GM18507 (cell line): ENCODE measurements at regions not wholly inside any gene's neighbourhood (a gene's known extent, or its start where the extent isn't known, plus 50 kb on each side); places are given as distances from the start of the nearest gene placed in this dataset.

Experiments
- DNase-seq: peaks from one replicate; pipeline ENCODE4 v3.0.0; 2011; ENCODE audit warnings: low read depth; ENCODE audit not compliant: insufficient read length; ENCODE audit errors: extremely low spot score
- FAIRE-seq: peaks from 2 replicates; lab custom pipeline; 2011; peaks lifted over from hg19 to GRCh38; lab: Jason Lieb, UNC

DNA sequence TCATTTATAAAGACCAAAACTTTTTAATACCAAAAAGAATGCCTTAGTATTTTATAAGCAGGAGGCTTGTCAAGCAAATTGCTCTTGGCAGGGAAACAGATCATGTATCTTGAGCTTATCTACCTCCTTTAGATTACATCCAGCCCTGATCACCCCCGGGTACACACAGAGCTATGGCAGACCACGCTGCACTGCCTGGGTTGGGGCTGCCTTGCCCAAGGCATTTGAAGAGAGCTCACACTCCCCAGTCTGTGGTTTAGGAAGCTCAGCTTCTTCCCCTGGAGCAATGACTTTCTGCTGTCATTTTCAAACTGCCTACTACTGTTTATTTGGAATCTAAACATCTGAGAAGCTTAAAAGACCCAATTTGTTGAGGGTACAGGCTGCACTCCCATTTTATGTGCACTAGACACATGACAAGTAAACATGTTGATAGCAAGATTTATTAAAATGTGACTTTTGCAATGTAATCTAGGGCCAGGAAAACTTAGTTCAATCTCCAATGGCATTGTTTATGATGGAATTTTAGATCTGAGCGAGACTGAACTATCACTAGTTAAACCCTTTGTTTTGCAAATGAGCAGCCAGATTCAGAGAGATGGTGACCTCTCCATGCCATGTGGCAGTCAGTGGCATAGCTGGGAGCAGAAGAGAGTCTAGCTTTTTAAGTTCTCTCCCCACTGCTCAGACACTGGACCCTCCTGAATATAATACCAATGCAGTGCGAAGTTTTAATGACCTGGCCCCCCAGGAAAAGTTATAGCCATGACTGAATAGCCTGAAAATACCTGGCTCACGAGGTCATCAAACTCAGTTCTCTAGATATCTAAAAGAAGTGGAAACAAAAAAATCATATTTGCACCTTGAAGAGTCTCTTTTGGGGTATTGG, 214.9 kb downstream of the HLX start:
- DNase-seq (no peak), FAIRE-seq (no peak)

DNA sequence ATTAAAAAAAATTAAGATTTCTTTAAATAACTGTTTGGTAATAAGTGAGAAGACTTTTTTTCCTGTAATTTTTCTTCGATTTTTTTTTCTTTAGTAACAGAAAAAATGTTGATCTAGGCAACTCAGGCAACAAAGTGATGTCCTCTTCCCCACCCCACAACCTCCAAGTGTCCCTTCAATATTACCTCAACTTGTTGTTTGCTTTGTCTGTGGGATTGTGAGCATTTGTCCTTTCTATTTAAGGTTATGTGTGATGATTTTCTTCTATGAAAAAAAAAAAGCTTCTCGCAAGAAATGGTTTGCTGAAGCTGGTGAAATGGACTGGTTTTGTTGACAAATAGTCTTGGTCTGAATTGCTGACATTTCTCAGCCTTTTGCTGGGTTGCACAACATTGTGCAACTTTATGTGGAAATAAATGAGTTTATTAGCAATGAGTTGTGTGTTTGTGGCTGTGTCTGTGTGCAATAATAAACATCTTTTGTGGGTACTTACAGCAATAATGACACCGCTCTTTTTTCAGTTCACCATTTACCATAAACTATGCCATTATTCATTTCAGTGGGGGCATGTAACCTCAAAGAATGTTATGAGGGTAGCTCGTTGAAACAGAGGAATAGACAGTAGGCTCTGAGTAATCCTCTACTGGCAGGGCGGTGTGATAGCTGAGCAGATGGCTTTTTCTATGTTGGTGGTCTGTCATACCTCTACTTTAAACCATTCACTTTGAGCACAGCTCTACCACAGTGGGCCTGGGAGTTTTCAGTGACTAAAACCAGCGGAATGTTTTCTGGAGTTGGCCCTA, 218.4 kb downstream of the HLX start:
- FAIRE-seq (no peak), DNase-seq (no peak)

DNA sequence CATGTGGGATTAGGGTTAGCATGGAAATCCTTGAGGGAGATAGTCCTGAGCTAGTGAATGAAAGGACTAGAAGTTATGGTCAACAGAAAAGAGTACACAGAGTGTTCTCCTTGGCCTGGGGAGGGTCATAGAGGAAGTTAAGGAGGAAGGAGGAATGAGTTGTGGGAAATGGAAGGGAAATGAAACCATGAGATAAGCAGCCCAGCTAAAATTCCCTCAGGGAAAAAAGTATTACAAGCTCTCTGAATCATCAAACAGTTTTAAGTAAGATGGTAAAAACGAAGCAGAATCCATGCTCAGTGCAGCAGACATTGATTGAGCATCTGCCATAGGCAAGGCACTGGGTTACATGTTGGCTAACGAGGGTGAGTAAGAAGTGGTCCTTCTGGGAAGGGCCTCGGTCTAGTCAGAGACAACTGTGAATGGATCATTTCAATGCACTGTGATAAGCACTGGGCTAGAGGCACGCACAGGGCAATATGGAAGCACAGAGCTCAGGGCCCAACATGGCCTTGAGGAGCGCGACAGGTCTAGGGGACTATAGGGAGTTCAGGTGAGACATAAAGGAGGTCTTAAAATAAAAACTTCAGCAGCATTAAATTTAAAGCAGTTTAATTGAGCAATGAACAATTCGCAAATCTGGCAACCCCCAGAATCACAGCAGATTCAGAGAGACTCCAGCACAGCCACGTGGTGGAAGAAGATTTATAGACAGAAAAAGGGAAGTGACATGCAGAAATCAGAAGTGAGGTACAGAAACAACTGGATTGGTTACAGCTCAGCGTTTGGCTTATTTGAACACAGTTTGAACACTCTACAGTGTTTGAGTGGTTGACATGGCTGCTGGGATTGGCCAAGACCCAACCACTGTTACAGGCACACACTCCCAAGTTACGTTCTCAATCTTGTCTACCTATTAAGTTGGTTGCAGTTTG, 219.5 kb downstream of the HLX start:
- DNase-seq, result no peak
- FAIRE-seq, result no peak

DNA sequence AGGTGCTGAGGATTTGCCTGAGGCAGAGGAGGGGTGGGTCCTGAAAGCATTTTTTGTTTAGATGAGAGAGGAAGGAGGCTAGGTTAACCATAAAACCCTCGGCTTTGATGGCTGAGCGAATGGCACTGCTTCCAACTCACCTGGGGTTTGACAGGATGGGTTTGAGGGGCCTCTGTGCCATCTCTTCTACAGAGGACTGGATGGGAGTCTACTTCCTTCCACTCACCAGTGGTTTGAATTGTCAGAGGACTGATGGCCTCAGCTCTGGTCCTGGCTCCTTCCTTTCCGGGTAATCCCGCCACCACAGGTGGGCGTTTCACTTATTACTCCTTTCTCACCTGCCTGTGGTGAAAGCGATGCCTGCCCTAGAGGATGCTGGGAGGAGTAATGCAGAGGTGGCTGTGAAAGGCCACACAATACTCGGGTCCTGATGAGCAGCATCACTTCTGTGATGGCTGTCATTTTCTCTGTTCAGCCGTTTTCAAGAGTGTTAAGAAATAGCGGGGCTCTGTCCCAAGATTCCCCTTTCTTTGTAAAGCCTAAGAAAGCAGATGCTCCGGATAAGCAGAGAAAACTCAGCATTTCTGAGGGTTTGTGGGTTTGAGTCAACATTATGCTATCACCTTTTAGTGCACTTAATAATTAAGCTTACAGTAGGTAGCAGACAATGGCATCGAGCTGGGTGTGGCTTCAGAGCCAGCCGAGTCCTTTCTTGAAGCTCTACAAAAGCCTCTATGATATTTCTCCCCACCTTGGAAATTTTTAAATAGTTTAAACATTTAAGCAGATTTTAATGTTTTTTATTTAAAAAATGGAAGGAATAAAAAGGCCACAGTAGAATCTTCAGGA, 220.7 kb downstream of the HLX start:
- DNase-seq, result no peak
- no peak for FAIRE-seq

DNA sequence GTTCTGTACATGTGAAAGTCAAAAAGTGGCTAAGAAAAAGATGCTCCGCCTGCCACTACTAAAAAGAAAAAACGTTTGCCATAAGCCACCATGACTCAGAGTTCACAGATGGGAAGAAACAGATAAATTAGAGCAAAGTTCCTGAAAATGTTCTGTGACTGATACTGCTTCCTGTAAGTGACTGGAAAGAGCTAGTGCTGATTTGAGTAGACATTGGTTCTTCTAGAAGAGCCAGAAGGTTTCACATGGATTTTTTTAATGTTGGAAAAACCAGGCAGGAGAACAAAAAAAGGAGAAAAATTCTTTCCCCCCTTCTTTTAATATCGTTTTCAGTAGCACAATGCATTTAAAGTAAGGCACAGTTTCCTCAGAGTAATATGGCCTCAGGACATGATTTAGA, 221.4 kb downstream of the HLX start:
- DNase-seq (no peak), FAIRE-seq (no peak)

DNA sequence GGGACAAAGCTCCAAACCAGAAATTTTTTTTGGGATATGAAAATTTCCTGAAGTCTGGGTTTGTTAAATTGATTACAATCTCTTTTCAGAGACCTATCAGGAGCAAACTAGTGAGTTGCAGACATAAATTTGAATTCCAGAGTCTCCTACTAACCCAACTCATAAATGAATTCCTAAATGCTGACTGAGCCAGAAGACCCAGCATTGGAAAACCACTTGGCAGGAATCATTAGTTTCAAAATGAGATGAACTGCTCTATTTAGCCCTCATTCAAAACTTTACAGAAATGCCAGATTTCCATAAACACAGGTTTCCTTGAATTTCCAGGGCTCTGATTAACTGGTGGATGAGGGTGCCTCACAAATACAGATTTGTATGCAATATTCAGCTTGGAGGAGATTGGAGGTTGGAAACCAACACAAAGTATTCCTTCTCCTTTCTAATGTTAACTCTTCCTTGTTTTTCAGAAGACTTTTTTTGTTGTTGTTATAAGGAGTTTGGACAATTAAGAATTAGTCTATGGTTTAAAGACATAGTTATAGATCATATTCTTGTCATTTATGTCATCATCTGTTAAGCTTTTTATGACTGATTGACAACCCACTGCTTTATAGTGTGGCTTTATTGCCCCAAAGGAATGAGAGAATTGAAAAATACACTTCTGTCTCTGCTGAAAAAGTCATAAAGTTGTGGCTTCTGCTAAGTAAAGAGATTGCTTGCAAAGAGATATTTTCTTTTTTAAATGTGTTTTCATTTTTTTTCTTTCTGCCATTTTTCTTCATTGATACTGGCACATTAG, 222.8 kb downstream of the HLX start:
- FAIRE-seq, result no peak
- no peak for DNase-seq

DNA sequence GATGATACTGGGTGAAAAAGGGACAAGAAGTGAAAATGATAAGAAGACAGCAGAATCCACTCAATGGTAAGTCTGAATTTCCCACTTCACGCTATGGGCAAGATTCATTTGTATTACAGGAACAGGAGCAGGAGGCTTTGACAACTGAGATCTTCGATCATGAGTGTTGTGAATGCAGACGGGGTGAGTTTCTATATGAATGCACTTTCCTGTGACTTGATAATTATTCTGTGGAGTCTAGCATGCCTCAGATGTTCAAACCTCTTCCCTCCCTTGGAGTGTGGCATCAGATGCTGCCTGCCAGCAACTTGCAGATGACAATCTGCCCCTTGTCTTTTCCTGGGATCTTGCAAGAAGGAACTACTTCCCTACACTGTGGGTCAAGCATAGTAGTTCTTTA, 225.4 kb downstream of the HLX start:
- no peak for DNase-seq
- FAIRE-seq, result no peak

DNA sequence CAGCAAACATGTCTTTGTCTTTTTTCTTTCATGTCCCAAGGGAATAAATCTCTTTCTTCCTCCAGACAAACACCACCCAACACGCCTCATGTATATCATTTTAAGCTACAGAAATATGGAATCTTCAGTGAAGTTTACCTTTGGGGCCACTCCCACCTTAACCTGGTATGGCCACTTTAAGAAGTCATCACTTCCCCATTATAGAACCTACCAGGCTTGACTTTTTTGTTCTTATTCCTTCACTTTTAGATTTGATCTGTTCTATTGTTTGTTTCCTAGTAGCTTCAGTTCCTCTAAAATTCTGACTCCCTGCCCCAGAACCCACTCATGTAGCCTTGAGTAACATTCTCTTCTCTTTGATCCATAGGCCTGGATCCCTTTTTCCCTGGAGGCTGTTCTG, 226.3 kb downstream of the HLX start:
- DNase-seq, result no peak

DNA sequence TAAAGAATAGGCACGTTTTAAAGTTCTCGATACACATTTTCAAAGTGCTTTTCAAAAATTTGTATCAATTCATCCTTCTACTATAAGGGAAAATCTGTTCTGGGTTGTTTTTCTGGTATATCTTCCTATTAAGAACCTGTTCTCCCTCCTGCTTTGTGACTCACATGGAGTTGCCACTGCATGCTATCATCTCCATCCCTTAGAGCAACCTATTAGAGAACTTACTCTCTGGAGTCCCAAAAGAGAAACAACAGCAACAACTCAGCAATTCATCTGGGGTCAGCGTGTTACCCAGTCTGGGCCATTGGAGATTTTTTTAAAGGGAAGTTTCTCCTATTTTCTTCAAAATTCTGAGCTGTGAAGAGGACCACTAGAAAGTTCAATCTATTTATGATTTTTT, 227.4 kb downstream of the HLX start:
- DNase-seq, result no peak
- FAIRE-seq, result no peak

More for the DNA sequence above, 226.3 kb downstream of the HLX start:
- no peak for FAIRE-seq

DNA sequence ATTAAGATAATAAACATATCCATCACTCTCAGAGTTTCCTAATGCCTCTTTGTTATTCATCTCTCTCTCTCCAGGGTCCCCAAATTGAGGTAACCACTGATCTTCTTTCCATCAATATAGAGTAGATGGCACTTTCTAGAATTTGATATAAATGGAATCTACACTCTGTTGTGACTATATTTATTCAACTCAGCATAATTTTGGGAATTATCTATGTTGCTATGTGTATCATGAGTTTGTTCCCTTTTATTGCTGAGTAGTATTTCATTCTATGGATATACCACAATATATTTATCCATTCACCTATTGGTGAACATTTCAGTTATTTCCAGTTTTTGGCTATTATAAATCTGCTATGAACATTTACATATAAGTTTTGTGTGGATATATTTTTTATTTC, 230.7 kb downstream of the HLX start:
- no peak for DNase-seq
- no peak for FAIRE-seq

DNA sequence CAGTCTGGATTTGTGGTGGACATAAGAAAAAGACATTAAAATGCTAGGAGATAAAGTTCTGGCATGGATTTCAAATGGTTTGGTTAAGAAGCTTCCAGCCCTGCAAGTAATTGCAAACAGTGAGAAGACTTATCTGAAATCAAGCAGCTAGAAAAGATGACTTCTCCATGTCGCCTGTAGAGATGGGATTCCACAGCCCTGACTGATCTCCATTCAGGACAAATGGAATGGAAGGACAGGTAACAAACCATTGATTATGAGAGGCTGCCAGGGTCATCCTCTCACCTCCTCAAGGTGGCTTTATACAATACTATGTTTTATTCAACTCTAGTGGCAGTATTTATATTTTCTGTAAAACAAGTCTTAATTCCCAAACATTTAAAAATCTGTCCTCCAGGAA, 237.9 kb downstream of the HLX start:
- FAIRE-seq (no peak), DNase-seq (no peak)

DNA sequence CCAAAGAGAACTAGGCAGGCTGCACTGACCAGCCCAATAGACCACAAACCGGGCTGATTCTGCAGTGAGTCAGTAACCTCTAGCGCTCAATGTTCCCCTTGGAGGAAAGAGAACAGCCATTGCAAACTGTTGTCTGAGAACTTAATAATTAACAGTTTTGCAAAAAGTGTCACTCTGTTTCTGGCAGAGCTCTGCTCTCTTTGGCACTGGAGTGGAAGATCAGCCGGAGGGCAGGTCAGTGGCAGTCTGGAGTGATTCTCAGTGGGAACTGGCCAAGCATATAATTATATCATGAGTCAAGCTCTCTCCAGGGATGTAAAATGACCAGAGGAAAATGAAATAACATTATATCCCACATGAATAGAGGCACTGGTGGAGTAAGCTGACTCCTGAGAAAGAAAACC, 238.3 kb downstream of the HLX start:
- FAIRE-seq, result no peak
- no peak for DNase-seq

DNA sequence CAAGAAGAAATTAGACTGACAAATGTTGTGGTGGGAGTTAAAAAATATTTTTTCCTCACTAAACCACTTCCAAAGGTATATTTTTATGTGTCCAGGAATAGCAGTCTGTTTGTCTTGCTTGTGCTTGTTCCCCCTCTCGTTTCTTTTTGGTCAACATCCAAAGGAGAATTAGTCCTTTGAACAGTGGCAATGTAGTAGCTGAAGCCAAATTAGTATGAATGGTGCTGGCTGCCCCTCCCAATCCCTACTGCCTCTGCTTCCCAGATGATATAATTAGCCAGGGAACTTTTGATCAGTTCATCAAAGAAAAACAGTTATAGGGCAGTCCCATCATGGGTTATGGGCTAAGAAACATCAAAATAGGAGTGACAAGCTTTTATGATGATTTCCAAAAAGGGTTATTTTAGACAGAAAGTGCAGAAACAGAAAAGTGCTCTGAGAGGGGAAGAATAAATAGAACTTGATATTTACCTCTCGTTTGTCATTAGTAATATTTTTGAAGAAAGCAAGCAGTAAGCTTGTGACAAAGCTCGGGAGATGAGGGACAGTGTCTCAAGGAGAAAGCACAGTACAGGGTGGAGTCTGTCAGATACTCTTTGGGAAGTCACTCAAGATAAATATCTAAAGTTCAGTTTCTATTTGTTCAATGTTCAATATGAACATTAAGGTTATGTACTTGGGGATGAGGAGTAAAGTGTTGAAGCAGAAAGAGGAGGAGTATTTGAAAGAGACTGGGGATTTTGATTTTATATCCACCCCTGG, 239.1 kb downstream of the HLX start:
- no peak for FAIRE-seq

DNA sequence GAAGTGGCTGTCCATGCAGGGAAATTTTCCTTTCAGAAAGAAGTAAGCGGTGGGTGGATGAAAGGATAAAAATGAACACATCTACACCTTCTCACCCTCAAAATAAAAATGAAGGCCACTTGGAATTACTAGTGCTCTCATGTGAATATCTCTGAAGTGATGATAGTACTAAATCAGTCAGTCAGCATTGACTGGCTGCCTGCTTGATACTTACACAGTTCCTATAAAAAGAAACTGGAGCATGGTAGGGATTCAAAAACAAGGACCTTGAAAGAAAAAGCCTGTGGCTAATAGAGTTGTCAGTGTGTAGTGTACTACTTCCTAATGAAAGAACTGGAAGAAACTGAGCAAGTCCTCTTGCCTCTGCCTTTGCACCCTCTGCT, 239.7 kb downstream of the HLX start:
- FAIRE-seq, result no peak
- no peak for DNase-seq

More for the DNA sequence above, 239.1 kb downstream of the HLX start:
- DNase-seq, result no peak

DNA sequence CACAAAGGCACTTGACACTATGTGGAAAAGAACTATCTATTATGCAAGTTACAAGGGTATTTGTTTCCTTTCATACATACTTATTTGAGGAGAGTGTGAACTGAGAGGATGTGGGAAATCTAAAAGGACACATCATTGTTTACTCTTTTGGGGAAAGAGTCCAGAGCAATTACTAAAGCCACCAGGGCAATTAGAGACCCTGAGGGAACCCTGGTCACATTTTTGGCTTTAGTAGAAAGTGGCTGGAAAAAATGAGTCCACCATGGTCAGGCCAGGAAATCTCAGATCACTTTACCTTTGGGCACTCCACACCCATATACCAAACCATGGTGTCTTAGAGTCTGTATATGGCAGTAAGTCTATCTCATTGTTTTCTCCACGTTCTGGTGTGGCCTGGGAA, 243.3 kb downstream of the HLX start:
- FAIRE-seq, result no peak
- no peak for DNase-seq

DNA sequence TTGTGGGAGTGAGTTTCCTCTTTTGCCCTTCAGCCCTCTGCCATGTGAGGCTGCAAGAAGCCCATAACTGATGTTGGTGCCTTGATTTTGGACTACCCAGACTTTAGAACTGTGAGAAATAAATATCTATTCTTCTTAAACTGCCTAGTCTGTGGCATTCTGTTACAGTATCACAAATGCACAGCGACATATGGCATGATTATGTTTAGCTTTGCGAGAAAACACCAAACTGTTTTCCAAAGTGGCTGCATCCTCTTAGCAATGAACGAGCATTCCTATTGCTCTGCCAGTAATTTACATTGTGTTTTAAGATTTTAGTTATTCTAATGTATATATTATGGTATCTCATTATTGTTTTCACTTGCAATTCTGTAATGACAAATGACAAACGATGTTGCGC, 246.7 kb downstream of the HLX start:
- FAIRE-seq (no peak), DNase-seq (no peak)

DNA sequence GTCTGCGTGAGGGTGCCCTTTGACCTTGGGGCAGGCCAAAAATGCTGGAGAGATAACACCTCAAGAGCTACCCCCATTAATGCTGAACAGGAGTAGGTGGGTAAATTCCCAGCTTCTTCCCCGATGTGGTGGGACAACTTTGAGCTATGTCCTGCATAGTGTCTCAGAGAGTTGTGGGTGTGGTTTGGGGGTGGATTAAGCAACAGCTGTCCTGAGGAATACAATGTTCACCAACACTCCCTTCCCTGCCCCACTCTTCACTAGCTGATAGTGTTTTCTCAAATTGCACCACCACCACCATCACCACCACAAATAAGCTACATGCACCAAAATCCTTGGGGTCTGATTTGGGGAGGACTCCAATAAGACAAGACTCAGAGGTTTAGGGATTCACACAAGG, 258.4 kb downstream of the HLX start:
- no peak for DNase-seq
- no peak for FAIRE-seq

DNA sequence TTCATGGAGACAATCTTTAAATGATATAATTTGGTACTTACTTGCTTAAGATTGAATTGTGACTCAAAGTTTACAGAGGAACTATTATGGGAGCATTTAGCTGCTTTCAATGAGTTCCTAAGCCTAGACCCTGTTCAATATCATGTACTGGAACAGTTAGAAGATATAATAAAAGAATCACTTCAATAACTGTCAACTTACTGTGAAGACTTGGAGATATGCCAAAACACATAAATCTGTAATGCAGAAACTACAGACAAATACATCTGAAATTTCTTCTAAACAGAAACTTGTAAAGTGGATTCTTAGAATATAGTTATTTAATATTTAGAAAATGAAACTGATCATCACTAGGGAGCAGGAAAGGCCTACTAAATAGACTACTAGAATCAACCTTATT, 259.3 kb downstream of the HLX start:
- FAIRE-seq, result no peak

More for the DNA sequence above, 259.3 kb downstream of the HLX start:
- no peak for DNase-seq
